Upper lobe of left lung (tissue), 6 donors: ENCODE measurements at regions not wholly inside any gene's neighbourhood (a gene's known extent, or its start where the extent isn't known, plus 50 kb on each side); places are given as distances from the start of the nearest gene placed in this dataset.

Experiments used
- ATAC-seq, 2 donors: fragments of 200-7000 bp; cut with Tn5 transposase; one replicate each; pipeline ENCODE4 v1.9.1; 2022; ENCODE audit warnings: mild to moderate bottlenecking in 2 of 2, moderate library complexity in 2 of 2; ENCODE audit not compliant: low FRiP score in 2 of 2
- DNase-seq, 2 donors: peaks; one replicate each; pipeline ENCODE4 v3.0.0-alpha.2; 2019 to 2020
- H3K27ac ChIP-seq, 4 donors: fragments of 200-600 bp; sonication (generic); one replicate each; pipeline ENCODE4 v1.5.1; 2016 to 2019
- H3K27me3 ChIP-seq, 4 donors: fragments of 200-600 bp; sonication (generic); one replicate each; pipeline ENCODE4 v1.5.1; 2017 to 2019
- H3K36me3 ChIP-seq, 4 donors: fragments of 200-600 bp; sonication (generic); one replicate each; pipeline ENCODE4 v1.5.1; 2016 to 2019
- H3K4me1 ChIP-seq, 4 donors: fragments of 200-600 bp; sonication (generic); one replicate each; pipeline ENCODE4 v1.5.1; 2018 to 2019
- H3K4me3 ChIP-seq, 4 donors: fragments of 200-600 bp; sonication (generic); one replicate each; pipeline ENCODE4 v1.5.1; 2017 to 2019; ENCODE audit warnings: mild to moderate bottlenecking in 2 of 4, moderate library complexity in 1 of 4
- H3K9me3 ChIP-seq, 4 donors: fragments of 200-600 bp; sonication (generic); one replicate each; pipeline ENCODE4 v1.5.1; 2018 to 2019
- CTCF ChIP-seq, 6 experiments: fragments of 450-650 bp in 4 of 6; fragments of 200-600 bp in 2 of 6; sonication (generic) in 2 of 6; IDR thresholded peaks; one replicate each; pipeline ENCODE4 v1.5.1; 2016 to 2019; ENCODE audit warnings: antibody characterized with exemption in 6 of 6
- EP300 ChIP-seq, 4 donors: sonication (generic); formaldehyde crosslinking; IDR thresholded peaks; one replicate each; pipeline ENCODE4 v1.5.1; 2017; ENCODE audit warnings: antibody characterized with exemption in 4 of 4, control low read depth in 2 of 4
- POLR2A ChIP-seq, 4 donors: fragments of 450-650 bp; IDR thresholded peaks; one replicate each; pipeline ENCODE4 v1.5.1; 2016 to 2017; ENCODE audit warnings: antibody characterized with exemption in 4 of 4, mild to moderate bottlenecking in 2 of 4
- POLR2AphosphoS5 ChIP-seq, 2 donors: sonication (generic); formaldehyde crosslinking; IDR thresholded peaks; one replicate each; pipeline ENCODE4 v1.5.1; 2017; ENCODE audit warnings: antibody characterized with exemption in 2 of 2
- WGBS, 2 donors: methylation state at CpG; one replicate each; pipeline ENCODE4 v1.1.5; 2017 to 2018; 5-methylcytosine and 5-hydroxymethylcytosine counted together
- donor health status: DM: no; HTN: no; CAD: no; lungs with moderate emphysema.
- donor health status: DM: no; HTN: yes; CAD: no; lungs with severe emphysema.

- TF ChIP-seq POLR2AphosphoS5 (IDR thresholded peaks at IDR 0.05) (no peak), EP300 (IDR thresholded peaks at IDR 0.05) (no peak), POLR2A (IDR thresholded peaks at IDR 0.05) (no peak), CTCF (IDR thresholded peaks at IDR 0.05) (no peak)
- Histone ChIP-seq H3K36me3 (no peaks in the 10 kb centered on the region), H3K27ac (no peak overlapping the region), H3K4me1 (no peaks in the 10 kb centered on the region), H3K9me3 (no peaks in the 10 kb centered on the region), H3K4me3 (no peak overlapping the region), H3K27me3 (no peaks in the 10 kb centered on the region)
- ATAC-seq (no peak), DNase-seq (no peak)
- 86 to 91% methylated on average over 3 of the region's 3 CpGs for WGBS, 2 donors
Measured at GRCh38 chr2:145483854-145484253, 963.9 kb upstream of the ZEB2 start.

- H3K27ac ChIP-seq = no peak overlapping the region
- ATAC-seq = no peak
Measured at GRCh38 chr2:145481334-145481922, 961.5 kb upstream of the ZEB2 start.

DNA sequence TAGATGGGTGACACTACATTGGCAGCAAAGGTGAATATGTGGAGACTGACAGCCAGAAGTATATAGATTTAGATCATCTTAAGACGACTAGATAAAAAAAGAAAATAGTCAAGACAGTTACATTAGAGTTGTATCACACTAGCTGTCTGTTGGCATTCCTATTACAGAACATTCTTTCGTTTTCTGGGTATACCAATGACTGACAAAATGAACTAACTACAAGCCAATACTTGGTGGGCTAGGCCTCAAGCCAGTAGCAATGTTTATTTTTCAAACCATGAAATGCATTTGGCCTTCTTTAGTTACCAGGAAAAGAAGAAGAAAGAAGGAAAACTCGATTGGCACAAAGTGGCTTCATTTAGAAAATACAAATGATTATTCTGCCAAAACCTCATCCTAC, 944.9 kb upstream of the ZEB2 start:
- 75 to 77% methylated on average over 3 of the region's 3 CpGs for WGBS, 2 donors

More at GRCh38 chr2:145481334-145481922, 961.5 kb upstream of the ZEB2 start:
- no peak for DNase-seq
- H3K36me3 ChIP-seq = no peaks in the 10 kb centered on the region
- TF ChIP-seq POLR2AphosphoS5 (IDR thresholded peaks at IDR 0.05) (no peak), CTCF (IDR thresholded peaks at IDR 0.05) (no peak), EP300 (IDR thresholded peaks at IDR 0.05) (no peak), POLR2A (IDR thresholded peaks at IDR 0.05) (no peak)
- no peaks in the 10 kb centered on the region for H3K4me1 ChIP-seq
- H3K4me3 ChIP-seq = no peak overlapping the region
- H3K27me3 ChIP-seq = no peaks in the 10 kb centered on the region
- H3K9me3 ChIP-seq = no peaks in the 10 kb centered on the region

GRCh38 chr2:145460112-145460511, 940.2 kb upstream of the ZEB2 start:
- 44 to 76% methylated on average over 1 of the region's 1 CpG for WGBS, 2 donors

More for the DNA sequence above, 944.9 kb upstream of the ZEB2 start:
- Histone ChIP-seq H3K9me3 (no peaks in the 10 kb centered on the region), H3K4me1 (no peaks in the 10 kb centered on the region), H3K36me3 (no peaks in the 10 kb centered on the region), H3K27me3 (no peaks in the 10 kb centered on the region), H3K4me3 (no peak overlapping the region), H3K27ac (no peak overlapping the region)
- no peak for TF ChIP-seq CTCF (IDR thresholded peaks at IDR 0.05)
- TF ChIP-seq POLR2A (IDR thresholded peaks at IDR 0.05) = no peak
- no peak for TF ChIP-seq POLR2AphosphoS5 (IDR thresholded peaks at IDR 0.05)
- no peak for TF ChIP-seq EP300 (IDR thresholded peaks at IDR 0.05)
- ATAC-seq = no peak
- no peak for DNase-seq

More at GRCh38 chr2:145460112-145460511, 940.2 kb upstream of the ZEB2 start:
- Histone ChIP-seq H3K4me3 (no peak overlapping the region), H3K4me1 (no peaks in the 10 kb centered on the region), H3K27ac (no peak overlapping the region), H3K36me3 (no peaks in the 10 kb centered on the region), H3K9me3 (no peaks in the 10 kb centered on the region), H3K27me3 (no peaks in the 10 kb centered on the region)
- ATAC-seq (no peak), DNase-seq (no peak)
- TF ChIP-seq EP300 (IDR thresholded peaks at IDR 0.05) (no peak), CTCF (IDR thresholded peaks at IDR 0.05) (no peak), POLR2AphosphoS5 (IDR thresholded peaks at IDR 0.05) (no peak), POLR2A (IDR thresholded peaks at IDR 0.05) (no peak)
